Thyroid gland (tissue), 4 donors: ENCODE measurements at regions not wholly inside any gene's neighbourhood (a gene's known extent, or its start where the extent isn't known, plus 50 kb on each side); places are given as distances from the start of the nearest gene placed in this dataset.

ENCODE experiments used
- POLR2A ChIP-seq, 2 donors: fragments of 450-650 bp; IDR thresholded peaks; one replicate each; pipeline ENCODE4 v1.6.1; 2017; ENCODE audit warnings: antibody characterized with exemption in 2 of 2, mild to moderate bottlenecking in 2 of 2, moderate library complexity in 1 of 2
- TF ChIP-seq, protein P1 (sequence below), 6 experiments: fragments of 200-600 bp in 3 of 6; fragments of 450-650 bp in 3 of 6; sonication (generic) in 3 of 6; IDR thresholded peaks; one replicate each; pipeline ENCODE4 v1.5.1; 2016 to 2019; ENCODE audit warnings: antibody characterized with exemption in 6 of 6, mild to moderate bottlenecking in 2 of 6, inconsistent platforms in 1 of 6, moderate library complexity in 1 of 6

DNA sequence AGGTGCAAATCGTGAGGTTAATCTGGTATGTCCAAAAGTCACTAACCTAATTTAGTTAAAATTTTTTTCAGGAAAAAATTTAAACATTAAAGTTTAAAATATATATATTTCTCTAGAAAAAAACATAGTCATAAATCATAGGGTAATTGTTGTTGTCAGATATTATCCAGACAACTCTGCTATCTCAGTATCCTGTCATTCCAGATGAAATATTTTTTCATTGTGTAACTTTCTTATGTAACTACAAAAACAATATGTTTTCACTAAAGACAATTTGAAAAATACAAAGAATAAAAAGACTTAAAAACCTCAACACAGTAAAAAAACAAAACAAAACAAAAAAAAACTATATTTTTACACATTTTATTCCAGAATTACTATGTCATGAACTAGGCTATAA is 57.6 kb downstream of the TENT5A start:
- TF ChIP-seq POLR2A (IDR thresholded peaks at IDR 0.05): no peak
- TF ChIP-seq, protein P1, sequence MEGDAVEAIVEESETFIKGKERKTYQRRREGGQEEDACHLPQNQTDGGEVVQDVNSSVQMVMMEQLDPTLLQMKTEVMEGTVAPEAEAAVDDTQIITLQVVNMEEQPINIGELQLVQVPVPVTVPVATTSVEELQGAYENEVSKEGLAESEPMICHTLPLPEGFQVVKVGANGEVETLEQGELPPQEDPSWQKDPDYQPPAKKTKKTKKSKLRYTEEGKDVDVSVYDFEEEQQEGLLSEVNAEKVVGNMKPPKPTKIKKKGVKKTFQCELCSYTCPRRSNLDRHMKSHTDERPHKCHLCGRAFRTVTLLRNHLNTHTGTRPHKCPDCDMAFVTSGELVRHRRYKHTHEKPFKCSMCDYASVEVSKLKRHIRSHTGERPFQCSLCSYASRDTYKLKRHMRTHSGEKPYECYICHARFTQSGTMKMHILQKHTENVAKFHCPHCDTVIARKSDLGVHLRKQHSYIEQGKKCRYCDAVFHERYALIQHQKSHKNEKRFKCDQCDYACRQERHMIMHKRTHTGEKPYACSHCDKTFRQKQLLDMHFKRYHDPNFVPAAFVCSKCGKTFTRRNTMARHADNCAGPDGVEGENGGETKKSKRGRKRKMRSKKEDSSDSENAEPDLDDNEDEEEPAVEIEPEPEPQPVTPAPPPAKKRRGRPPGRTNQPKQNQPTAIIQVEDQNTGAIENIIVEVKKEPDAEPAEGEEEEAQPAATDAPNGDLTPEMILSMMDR (IDR thresholded peaks at IDR 0.05): no peak
